GM12872 (cell line): ENCODE measurements at regions not wholly inside any gene's neighbourhood (a gene's known extent, or its start where the extent isn't known, plus 50 kb on each side); places are given as distances from the start of the nearest gene placed in this dataset.

ENCODE experiments used
- TF ChIP-seq, protein P1 (sequence below): IDR thresholded peaks from 3 replicates; pipeline ENCODE4 v1.5.1; 2011; ENCODE audit warnings: low read depth, mild to moderate bottlenecking, low read length, moderate library complexity; ENCODE audit not compliant: insufficient read depth

GRCh38 chr1:163824490-163824889 is 502.7 kb downstream of the NUF2 start:
- TF ChIP-seq, protein P1, sequence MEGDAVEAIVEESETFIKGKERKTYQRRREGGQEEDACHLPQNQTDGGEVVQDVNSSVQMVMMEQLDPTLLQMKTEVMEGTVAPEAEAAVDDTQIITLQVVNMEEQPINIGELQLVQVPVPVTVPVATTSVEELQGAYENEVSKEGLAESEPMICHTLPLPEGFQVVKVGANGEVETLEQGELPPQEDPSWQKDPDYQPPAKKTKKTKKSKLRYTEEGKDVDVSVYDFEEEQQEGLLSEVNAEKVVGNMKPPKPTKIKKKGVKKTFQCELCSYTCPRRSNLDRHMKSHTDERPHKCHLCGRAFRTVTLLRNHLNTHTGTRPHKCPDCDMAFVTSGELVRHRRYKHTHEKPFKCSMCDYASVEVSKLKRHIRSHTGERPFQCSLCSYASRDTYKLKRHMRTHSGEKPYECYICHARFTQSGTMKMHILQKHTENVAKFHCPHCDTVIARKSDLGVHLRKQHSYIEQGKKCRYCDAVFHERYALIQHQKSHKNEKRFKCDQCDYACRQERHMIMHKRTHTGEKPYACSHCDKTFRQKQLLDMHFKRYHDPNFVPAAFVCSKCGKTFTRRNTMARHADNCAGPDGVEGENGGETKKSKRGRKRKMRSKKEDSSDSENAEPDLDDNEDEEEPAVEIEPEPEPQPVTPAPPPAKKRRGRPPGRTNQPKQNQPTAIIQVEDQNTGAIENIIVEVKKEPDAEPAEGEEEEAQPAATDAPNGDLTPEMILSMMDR: no peak

DNA sequence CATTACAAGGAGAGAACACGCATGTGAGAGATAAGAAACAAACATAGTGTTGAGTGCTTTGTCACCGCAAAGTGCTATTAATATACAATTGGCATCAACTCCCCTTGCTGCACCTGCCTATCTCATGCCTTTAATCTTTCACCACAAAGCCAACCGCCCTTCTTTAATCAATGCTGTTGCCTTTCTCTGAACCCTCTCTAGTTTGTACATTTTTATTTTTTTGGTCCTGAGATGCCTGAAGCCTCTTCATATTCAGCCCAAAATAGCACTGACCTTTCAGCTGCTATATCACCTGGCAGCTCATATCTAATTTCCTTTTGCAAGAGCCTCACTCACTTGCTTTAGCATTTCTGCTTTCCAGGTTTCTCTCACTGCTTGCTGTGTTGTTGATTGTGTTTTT is 504.7 kb downstream of the NUF2 start:
- TF ChIP-seq, protein P1: no peak

GRCh38 chr1:163834778-163835177 is 513.0 kb downstream of the NUF2 start:
- TF ChIP-seq, protein P1: no peak

GRCh38 chr1:163836481-163836880 is 514.7 kb downstream of the NUF2 start:
- TF ChIP-seq, protein P1: no peak

DNA sequence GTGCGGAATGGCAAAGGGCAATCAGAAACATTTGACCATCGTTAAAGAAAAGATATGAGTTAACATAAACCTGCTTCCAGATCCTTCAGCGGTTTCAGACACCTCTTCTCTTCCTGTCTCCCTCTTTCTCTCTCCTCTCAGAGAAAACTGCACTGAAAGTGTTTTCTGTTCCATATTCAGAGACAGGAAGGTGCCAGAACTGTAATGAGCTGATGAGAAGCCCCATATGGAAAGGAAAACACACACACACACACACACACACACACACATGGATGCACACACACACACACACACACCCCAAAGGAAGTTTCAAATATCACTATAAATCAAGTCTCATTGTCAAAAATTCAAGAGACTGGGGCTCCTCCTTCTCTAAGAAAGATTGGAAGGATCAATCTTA is 515.5 kb downstream of the NUF2 start:
- TF ChIP-seq, protein P1: no peak

DNA sequence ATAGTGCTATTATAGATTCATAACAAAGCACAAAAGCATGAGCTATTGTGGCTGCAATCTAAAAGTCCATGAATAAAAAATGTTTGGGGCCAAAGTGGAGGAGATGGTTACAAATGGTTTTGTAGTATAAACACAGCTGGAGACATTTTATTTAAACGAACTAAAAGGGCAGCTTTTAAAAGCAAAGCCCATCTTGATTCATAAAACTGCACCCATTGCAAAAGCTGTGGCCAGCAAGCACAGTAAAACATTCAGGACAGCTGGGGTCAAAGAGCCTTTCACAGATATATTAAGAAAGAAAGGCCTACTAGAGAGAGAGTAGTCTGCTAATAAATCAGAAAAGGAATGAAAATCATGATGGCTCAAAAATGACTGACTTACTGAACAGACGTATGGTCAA is 520.8 kb downstream of the NUF2 start:
- TF ChIP-seq, protein P1: no peak

DNA sequence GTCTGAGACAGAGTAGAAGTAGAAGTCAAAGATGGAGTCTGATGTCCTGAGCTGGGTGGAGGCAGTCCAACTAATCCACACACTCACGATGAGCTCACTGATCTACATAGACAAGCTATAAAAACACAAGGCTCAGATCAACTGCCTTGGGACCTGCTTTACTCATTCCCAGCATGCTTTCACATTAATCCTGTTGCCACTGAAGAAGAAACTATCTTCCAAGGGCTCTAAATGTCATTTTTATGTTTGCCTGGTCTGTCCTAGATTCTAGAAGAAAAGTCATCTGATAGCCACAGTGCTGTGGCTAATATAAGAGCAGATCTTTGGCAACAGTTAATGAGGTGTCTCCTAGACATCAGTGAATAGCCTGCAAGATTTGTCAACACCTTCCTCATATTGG is 522.7 kb downstream of the NUF2 start:
- TF ChIP-seq, protein P1: no peak

DNA sequence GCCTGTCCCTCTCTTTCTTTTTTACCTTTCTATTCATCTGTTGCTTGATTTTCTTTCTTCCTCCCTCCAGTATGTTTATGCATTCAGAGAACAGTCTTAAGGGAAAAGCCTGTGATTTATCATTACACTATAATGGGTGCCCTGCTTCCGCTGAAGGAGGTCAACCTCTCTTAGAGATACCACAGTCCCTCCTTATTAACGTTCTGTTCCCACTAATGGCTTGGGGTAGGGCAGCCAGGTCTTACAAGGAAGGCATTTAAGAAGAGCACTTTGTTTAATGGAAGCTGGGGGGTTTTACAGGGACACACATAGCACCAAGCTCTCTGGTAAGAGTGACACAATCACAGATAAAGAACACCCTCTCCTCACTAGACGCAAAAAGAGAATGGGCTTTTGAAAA is 523.5 kb downstream of the NUF2 start:
- TF ChIP-seq, protein P1: no peak
